Osteocyte (in vitro differentiated cells): ENCODE measurements at regions not wholly inside any gene's neighbourhood (a gene's known extent, or its start where the extent isn't known, plus 50 kb on each side); places are given as distances from the start of the nearest gene placed in this dataset.
"Not testable (repeated sequence)": the region's sequence is repeated elsewhere in the genome, so short reads cannot be mapped to it uniquely, and the experiment has no call there.

Experiments used
- DNase-seq: peaks from one replicate; pipeline ENCODE4 v3.0.0; 2021; ENCODE audit warnings: mixed read lengths; ENCODE audit not compliant: unreplicated experiment; ENCODE audit errors: extremely low spot score
- H3K27ac Mint-ChIP-seq: one replicate; pipeline ENCODE4 v1.8.0; 2021; ENCODE audit warnings: mild to moderate bottlenecking, mixed read lengths; ENCODE audit not compliant: unreplicated experiment
- H3K27me3 Mint-ChIP-seq: one replicate; pipeline ENCODE4 v1.8.0; 2021; ENCODE audit warnings: mixed read lengths; ENCODE audit not compliant: unreplicated experiment
- H3K36me3 Mint-ChIP-seq: one replicate; pipeline ENCODE4 v1.8.0; 2021; ENCODE audit warnings: mixed read lengths; ENCODE audit not compliant: unreplicated experiment
- H3K4me1 Mint-ChIP-seq: one replicate; pipeline ENCODE4 v1.8.0; 2021; ENCODE audit warnings: mixed read lengths; ENCODE audit not compliant: unreplicated experiment
- H3K4me3 Mint-ChIP-seq: one replicate; pipeline ENCODE4 v1.8.0; 2021; ENCODE audit warnings: mild to moderate bottlenecking, moderate library complexity, mixed read lengths; ENCODE audit not compliant: unreplicated experiment
- H3K9me3 Mint-ChIP-seq: one replicate; pipeline ENCODE4 v1.8.0; 2021; ENCODE audit warnings: mixed read lengths; ENCODE audit not compliant: unreplicated experiment
- CTCF ChIP-seq: fragments of 200-600 bp; sonication (generic); IDR thresholded peaks from 2 replicates; pipeline ENCODE4 v1.5.0; 2021; ENCODE audit warnings: antibody characterized with exemption, mild to moderate bottlenecking, moderate library complexity

DNA sequence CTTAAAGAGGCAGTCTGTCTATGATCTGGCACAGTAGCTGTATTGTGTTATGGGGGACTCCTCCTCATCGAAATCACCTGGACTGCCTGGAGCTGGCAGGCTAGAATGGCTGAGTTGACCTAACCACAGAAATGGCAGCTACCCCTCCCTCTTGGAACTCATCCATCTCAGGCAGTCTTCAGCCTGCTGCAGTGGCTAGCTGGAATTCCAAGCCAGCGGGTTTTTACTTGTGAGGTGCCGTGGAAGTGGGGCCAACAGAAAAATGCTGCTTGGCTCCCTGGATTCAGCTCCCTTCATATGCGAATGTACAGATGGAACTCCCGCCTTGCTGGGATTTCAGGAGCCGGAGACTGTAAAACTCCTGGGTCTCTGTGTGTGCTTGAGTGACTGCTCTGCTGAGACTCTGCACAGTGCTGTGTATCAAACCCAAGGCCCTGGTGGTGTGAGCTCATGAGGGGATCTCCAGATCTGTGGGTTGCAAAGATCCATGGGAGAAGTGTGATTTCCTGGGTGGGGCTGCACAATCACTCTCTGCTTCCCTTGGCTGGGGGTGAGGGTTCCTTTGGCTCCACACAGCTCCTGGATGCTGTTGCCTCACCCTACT, 316.9 kb downstream of the CTH start:
- Mint-ChIP-seq H3K27me3 (no peaks in the 10 kb centered on the region), H3K36me3 (no peaks in the 10 kb centered on the region), H3K4me3 (no peak overlapping the region), H3K9me3 (peaks cover 20% of the 10 kb centered on the region), H3K27ac (no peak overlapping the region), H3K4me1 (no peaks in the 10 kb centered on the region)
- no peak for TF ChIP-seq CTCF
- no peak for DNase-seq

DNA sequence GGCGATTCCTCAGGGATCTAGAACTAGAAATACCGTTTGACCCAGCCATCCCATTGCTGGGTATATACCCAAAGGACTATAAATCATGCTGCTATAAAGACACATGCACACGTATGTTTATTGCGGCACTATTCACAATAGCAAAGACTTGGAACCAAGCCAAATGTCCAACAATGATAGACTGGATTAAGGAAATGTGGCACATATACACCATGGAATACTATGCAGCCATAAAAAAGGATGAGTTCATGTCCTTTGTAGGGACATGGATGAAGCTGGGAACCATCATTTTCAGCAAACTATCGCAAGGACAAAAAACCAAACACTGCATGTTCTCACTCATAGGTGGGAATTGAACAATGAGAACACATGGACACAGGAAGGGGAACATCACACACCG, 311.1 kb downstream of the PTGER3 start:
- not testable (repeated sequence) for DNase-seq, H3K4me3 Mint-ChIP-seq, H3K4me1 Mint-ChIP-seq, H3K9me3 Mint-ChIP-seq, H3K27ac Mint-ChIP-seq, H3K36me3 Mint-ChIP-seq, H3K27me3 Mint-ChIP-seq

DNA sequence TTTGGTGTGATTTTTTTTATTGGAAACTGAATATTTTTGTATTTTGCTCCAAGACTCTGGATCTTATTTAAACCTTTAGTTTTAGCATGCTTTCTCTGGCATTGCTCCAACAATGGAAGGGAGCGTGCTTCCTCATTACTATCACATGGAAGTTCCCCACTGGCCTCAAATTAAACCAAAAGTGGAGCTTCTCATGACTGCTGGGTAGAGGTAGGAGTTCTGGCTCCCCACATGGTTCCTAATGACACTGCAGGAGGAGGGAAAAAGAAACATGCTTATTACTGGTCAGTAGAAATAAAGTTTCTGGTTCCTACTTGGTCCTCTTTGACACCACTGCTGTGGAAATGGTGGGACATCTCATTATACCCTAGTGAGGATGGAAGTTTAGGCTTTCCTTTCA, 310.5 kb downstream of the PTGER3 start:
- H3K36me3 Mint-ChIP-seq, result no peaks in the 10 kb centered on the region
- no peak for DNase-seq
- H3K9me3 Mint-ChIP-seq, result peaks cover 14% of the 10 kb centered on the region
- H3K27ac Mint-ChIP-seq, result no peak overlapping the region
- TF ChIP-seq CTCF, result no peak
- no peaks in the 10 kb centered on the region for H3K4me1 Mint-ChIP-seq
- no peak overlapping the region for H3K4me3 Mint-ChIP-seq
- H3K27me3 Mint-ChIP-seq, result no peaks in the 10 kb centered on the region

- Mint-ChIP-seq H3K27ac (no peak overlapping the region), H3K4me1 (no peaks in the 10 kb centered on the region), H3K27me3 (no peaks in the 10 kb centered on the region), H3K9me3 (peaks cover 27% of the 10 kb centered on the region), H3K36me3 (no peaks in the 10 kb centered on the region), H3K4me3 (no peak overlapping the region)
- no peak for TF ChIP-seq CTCF
- DNase-seq, result no peak
Measured at GRCh38 chr1:70738624-70739023, 309.0 kb downstream of the PTGER3 start.

DNA sequence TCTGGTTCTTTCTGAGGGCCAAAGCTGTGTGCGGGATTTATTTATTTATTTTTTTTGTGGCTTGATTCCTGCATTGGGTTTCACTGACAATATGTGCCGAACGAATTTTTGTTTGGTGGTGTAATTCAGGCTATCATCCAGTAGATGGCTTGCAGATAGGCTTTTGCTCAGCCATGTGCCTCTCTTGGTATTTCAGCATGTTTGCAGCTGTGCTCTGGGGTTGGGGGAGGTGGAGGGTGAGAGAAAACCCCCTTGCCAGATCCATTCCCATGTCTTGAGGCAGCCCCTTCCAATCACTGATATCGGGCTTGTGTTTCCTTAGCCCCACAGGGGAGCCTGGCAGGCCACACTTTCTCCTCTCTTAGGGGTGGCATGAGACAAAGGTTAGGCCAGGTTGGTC, 302.4 kb downstream of the PTGER3 start:
- TF ChIP-seq CTCF, result peak; percentile 17
- Mint-ChIP-seq H3K4me3 (no peak overlapping the region), H3K36me3 (no peaks in the 10 kb centered on the region), H3K27me3 (no peaks in the 10 kb centered on the region), H3K4me1 (no peaks in the 10 kb centered on the region), H3K9me3 (peaks cover 60% of the 10 kb centered on the region), H3K27ac (no peak overlapping the region)
- no peak for DNase-seq

- not testable (repeated sequence) for H3K27ac Mint-ChIP-seq, H3K36me3 Mint-ChIP-seq, H3K4me3 Mint-ChIP-seq, DNase-seq, H3K27me3 Mint-ChIP-seq, H3K4me1 Mint-ChIP-seq
- H3K9me3 Mint-ChIP-seq, result peaks cover 68% of the 10 kb centered on the region
Measured at GRCh38 chr1:70746062-70746461, 301.6 kb downstream of the PTGER3 start.

DNA sequence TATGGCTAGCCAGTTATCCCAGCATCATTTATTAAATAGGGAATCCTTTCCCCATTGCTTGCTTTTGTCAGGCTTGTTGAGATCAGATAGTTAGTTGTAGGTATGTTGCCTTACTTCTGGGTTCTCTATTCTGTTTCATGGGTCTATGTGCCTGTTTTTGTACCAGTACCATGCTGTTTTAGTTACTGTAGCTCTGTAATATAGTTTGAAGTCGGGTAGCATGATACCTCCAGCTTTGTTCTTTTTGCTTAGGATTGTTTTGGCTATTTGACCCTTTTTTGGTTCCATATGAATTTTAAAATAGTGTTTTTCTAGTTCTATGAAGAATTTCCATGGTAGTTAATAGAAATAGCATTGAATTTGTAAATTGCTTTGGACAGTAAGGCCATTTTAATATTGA, 300.5 kb downstream of the PTGER3 start:
- not testable (repeated sequence) for DNase-seq, H3K27ac Mint-ChIP-seq, H3K4me1 Mint-ChIP-seq, H3K4me3 Mint-ChIP-seq, H3K27me3 Mint-ChIP-seq, H3K36me3 Mint-ChIP-seq
- peaks cover 62% of the 10 kb centered on the region for H3K9me3 Mint-ChIP-seq

DNA sequence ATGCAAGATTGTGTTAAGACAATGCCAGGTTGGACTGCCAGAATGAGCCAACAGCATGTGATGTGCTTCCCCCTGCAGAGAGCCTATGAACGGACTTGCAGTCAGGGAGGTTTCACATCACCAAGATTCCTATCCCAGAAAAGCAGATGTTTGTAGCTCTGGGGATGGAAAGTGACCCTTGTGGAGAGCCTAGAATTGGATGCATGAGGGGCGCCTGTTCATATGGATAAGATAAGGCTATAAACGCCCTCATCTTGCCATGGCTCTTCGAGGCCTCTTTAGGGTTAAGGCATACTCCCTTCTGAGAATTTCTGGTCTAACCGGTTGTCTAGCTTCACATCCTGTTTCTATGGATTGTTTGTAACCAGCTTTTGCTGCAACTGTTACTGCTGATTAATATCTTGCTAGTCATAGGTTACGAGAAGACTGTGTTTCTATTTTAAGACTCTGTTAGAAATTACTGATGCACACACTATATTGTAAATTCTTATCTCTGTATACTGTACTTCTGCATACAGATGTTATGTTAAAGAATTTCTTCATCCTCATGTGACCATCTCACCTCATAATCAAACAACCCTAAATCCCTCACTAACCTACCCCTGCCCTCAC, 295.8 kb downstream of the PTGER3 start:
- not testable (repeated sequence) for H3K4me1 Mint-ChIP-seq, H3K36me3 Mint-ChIP-seq, H3K27ac Mint-ChIP-seq, H3K4me3 Mint-ChIP-seq, H3K27me3 Mint-ChIP-seq, DNase-seq
- H3K9me3 Mint-ChIP-seq, result peaks cover 40% of the 10 kb centered on the region
